Panc1 (cell line): ENCODE measurements at regions not wholly inside any gene's neighbourhood (a gene's known extent, or its start where the extent isn't known, plus 50 kb on each side); places are given as distances from the start of the nearest gene placed in this dataset.

Experiments used
- ATAC-seq: fragments of 200-7000 bp; cut with Tn5 transposase; 2 replicates; pipeline ENCODE4 v1.9.1; 2020; ENCODE audit warnings: mild to moderate bottlenecking, moderate library complexity
- BruUV-seq: library from RNA; stranded (reverse); fragments of 400-500 nt; replicated peaks from 2 replicates; lab custom pipeline; 2021; lab: Mats Ljungman, UMichigan
- CTCF ChIA-PET: fragments of 300-600 bp; sonication (Branson Sonifier 250); formaldehyde crosslinking; loops from one replicate; lab custom pipeline; 2022; ENCODE audit warnings: antibody characterized with exemption; lab: Charles Lee
- POLR2A ChIA-PET: fragments of 300-600 bp; sonication (Branson Sonifier 250); formaldehyde crosslinking; loops from one replicate; lab custom pipeline; 2022; ENCODE audit warnings: antibody characterized with exemption; lab: Charles Lee
- DNase-seq: peaks from one replicate; pipeline ENCODE4 v3.0.0-alpha.2; 2010; ENCODE audit warnings: low read depth, low spot score
- H3K27ac ChIP-seq: 2 replicates; pipeline ENCODE4 v1.5.1; 2011; ENCODE audit warnings: mild to moderate bottlenecking, low read length, inconsistent platforms
- H3K27me3 ChIP-seq: fragments of 200-500 bp; sonication (Bioruptor generic); 2 replicates; pipeline ENCODE4 v1.6.0; 2014; ENCODE audit warnings: low read length, inconsistent platforms; ENCODE audit not compliant: control insufficient read depth, insufficient read depth
- H3K36me3 ChIP-seq: fragments of 200-500 bp; sonication (Bioruptor generic); 2 replicates; pipeline ENCODE4 v1.5.1; 2014; ENCODE audit warnings: inconsistent platforms, mild to moderate bottlenecking, low read length, moderate library complexity; ENCODE audit not compliant: control insufficient read depth, insufficient read depth
- H3K4me1 ChIP-seq: 2 replicates; pipeline ENCODE4 v1.5.1; 2011; ENCODE audit warnings: inconsistent platforms, mild to moderate bottlenecking, low read length, moderate library complexity; ENCODE audit not compliant: control insufficient read depth, insufficient read depth
- H3K4me3 ChIP-seq, 2 experiments: 2 replicates each; pipeline ENCODE4 v1.5.1; 2011 to 2012; ENCODE audit warnings: low read depth in 2 of 2, low read length in 2 of 2, mild to moderate bottlenecking in 2 of 2, inconsistent platforms in 1 of 2, moderate library complexity in 1 of 2
- H3K9me3 ChIP-seq: fragments of 200-500 bp; sonication (Bioruptor generic); 2 replicates; pipeline ENCODE4 v1.5.1; 2014; ENCODE audit warnings: low read depth, mild to moderate bottlenecking, inconsistent platforms, low read length, moderate library complexity; ENCODE audit not compliant: control insufficient read depth, insufficient read depth
- POLR2AphosphoS5 ChIP-seq: IDR thresholded peaks from 2 replicates; pipeline ENCODE4 v1.6.1; 2012; ENCODE audit warnings: mild to moderate bottlenecking, low read depth, low read length, moderate library complexity
- SIN3A ChIP-seq: IDR thresholded peaks from 2 replicates; pipeline ENCODE4 v1.6.1; 2012; ENCODE audit warnings: low read depth, mild to moderate bottlenecking, low read length, moderate library complexity, borderline replicate concordance; ENCODE audit not compliant: insufficient read depth
- TCF7L2 ChIP-seq: IDR thresholded peaks from 2 replicates; pipeline ENCODE4 v1.6.1; 2011; ENCODE audit warnings: mild to moderate bottlenecking, low read depth, low read length, inconsistent platforms
- in situ Hi-C: cut with HindIII; loops from 2 replicates; pipeline ENCODE4 v1.10.0; 2016; ENCODE audit warnings: low sequenced_read_pairs, low pct_unique_long_range_greater_than_20kb
- intact Hi-C: fragments of 100-400 bp; cut with micrococcal nuclease; formaldehyde crosslinking; loops from one replicate; pipeline ENCODE4 v1.10.0; 2022; ENCODE audit not compliant: unreplicated experiment
- TF ChIP-seq, protein P1 (sequence below), 2 experiments: IDR thresholded peaks; 2 replicates each; pipeline ENCODE4 v1.6.1; 2011 to 2012; ENCODE audit warnings: low read depth in 2 of 2, control low read depth in 1 of 2, low read length in 1 of 2, mild to moderate bottlenecking in 1 of 2, moderate library complexity in 1 of 2; ENCODE audit not compliant: insufficient read depth in 1 of 2
- TF ChIP-seq, protein P2 (sequence below): fragments of 450-650 bp; IDR thresholded peaks from 2 replicates; pipeline ENCODE4 v1.5.1; 2017; ENCODE audit warnings: mild to moderate bottlenecking

DNA sequence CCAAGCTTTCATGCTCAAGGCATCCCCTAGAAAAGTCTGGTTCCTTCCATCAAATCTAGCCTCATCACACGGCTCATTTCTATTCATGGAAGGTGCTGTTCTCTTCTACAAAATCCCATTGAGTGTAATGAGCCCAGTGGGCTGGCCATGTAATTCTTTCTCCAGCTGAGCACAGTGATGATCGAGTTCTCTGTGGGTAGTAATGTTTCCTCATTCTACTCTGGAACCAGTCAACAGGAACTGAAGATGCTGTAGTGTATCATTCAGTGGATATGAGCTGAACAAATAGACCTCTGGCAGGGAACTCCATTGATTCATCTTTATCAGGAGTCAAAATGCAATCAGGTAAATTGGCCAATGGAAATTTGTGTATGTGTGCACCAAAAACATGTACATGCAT lies 149.2 kb downstream of the LRRC70 start:
- in situ Hi-C loops, result no loop called here
- H3K36me3 ChIP-seq, result no peaks in the 10 kb centered on the region
- CTCF ChIA-PET, result no interaction called here
- POLR2A ChIA-PET, result no interaction called here
- H3K27ac ChIP-seq, result no peak overlapping the region
- no TSS peak for BruUV-seq
- TF ChIP-seq TCF7L2 (no peak), SIN3A (no peak), POLR2AphosphoS5 (no peak)
- TF ChIP-seq, protein P1, sequence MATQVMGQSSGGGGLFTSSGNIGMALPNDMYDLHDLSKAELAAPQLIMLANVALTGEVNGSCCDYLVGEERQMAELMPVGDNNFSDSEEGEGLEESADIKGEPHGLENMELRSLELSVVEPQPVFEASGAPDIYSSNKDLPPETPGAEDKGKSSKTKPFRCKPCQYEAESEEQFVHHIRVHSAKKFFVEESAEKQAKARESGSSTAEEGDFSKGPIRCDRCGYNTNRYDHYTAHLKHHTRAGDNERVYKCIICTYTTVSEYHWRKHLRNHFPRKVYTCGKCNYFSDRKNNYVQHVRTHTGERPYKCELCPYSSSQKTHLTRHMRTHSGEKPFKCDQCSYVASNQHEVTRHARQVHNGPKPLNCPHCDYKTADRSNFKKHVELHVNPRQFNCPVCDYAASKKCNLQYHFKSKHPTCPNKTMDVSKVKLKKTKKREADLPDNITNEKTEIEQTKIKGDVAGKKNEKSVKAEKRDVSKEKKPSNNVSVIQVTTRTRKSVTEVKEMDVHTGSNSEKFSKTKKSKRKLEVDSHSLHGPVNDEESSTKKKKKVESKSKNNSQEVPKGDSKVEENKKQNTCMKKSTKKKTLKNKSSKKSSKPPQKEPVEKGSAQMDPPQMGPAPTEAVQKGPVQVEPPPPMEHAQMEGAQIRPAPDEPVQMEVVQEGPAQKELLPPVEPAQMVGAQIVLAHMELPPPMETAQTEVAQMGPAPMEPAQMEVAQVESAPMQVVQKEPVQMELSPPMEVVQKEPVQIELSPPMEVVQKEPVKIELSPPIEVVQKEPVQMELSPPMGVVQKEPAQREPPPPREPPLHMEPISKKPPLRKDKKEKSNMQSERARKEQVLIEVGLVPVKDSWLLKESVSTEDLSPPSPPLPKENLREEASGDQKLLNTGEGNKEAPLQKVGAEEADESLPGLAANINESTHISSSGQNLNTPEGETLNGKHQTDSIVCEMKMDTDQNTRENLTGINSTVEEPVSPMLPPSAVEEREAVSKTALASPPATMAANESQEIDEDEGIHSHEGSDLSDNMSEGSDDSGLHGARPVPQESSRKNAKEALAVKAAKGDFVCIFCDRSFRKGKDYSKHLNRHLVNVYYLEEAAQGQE (IDR thresholded peaks at IDR 0.05; ENCODE audit: insufficient read depth in 1 of 2, low read depth in 2 of 2, low read length in 1 of 2), result no peak
- TF ChIP-seq, protein P2, sequence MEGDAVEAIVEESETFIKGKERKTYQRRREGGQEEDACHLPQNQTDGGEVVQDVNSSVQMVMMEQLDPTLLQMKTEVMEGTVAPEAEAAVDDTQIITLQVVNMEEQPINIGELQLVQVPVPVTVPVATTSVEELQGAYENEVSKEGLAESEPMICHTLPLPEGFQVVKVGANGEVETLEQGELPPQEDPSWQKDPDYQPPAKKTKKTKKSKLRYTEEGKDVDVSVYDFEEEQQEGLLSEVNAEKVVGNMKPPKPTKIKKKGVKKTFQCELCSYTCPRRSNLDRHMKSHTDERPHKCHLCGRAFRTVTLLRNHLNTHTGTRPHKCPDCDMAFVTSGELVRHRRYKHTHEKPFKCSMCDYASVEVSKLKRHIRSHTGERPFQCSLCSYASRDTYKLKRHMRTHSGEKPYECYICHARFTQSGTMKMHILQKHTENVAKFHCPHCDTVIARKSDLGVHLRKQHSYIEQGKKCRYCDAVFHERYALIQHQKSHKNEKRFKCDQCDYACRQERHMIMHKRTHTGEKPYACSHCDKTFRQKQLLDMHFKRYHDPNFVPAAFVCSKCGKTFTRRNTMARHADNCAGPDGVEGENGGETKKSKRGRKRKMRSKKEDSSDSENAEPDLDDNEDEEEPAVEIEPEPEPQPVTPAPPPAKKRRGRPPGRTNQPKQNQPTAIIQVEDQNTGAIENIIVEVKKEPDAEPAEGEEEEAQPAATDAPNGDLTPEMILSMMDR, result no peak
- no peaks in the 10 kb centered on the region for H3K9me3 ChIP-seq
- intact Hi-C loops, result no loop called here
- H3K27me3 ChIP-seq, result no peaks in the 10 kb centered on the region
- no peak for ATAC-seq
- H3K4me3 ChIP-seq, result no peak overlapping the region
- DNase-seq, result no peak
- no peaks in the 10 kb centered on the region for H3K4me1 ChIP-seq

DNA sequence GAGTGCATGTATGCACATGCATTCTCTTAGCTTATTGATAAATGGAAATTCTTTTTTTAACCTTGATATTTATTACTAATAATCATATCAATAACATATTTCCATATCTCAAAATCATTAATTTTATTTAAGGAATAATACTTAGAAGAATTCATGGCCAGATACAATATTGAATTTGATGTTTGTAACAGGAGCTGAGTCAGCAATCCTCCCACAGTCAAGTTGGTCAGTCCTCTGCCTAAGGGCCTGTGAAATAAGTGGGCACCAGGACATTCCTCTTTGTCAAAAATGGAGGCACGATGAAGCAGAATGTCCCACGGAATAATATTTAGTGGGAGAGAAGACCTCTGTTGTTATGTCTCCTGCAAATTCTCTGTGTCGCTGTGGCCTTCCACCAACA lies 148.6 kb downstream of the LRRC70 start:
- Histone ChIP-seq H3K27me3 (no peaks in the 10 kb centered on the region), H3K27ac (no peak overlapping the region), H3K4me1 (no peaks in the 10 kb centered on the region), H3K36me3 (no peaks in the 10 kb centered on the region), H3K9me3 (no peaks in the 10 kb centered on the region), H3K4me3 (no peak overlapping the region)
- no peak for ATAC-seq
- TF ChIP-seq, protein P2, result no peak
- TF ChIP-seq, protein P1 (IDR thresholded peaks at IDR 0.05; ENCODE audit: insufficient read depth in 1 of 2, low read depth in 2 of 2, low read length in 1 of 2), result no peak
- no peak for TF ChIP-seq SIN3A
- TF ChIP-seq TCF7L2, result no peak
- TF ChIP-seq POLR2AphosphoS5, result no peak
- intact Hi-C loops (no loop called here), in situ Hi-C loops (no loop called here)
- CTCF ChIA-PET, result no interaction called here
- no TSS peak for BruUV-seq
- DNase-seq, result no peak
- POLR2A ChIA-PET, result no interaction called here
